DMS153 treated with DMSO at 0.1 percent for 48 hours (cell line): ENCODE measurements at regions not wholly inside any gene's neighbourhood (a gene's known extent, or its start where the extent isn't known, plus 50 kb on each side); places are given as distances from the start of the nearest gene placed in this dataset.

Experiments
- DNase-seq: peaks from one replicate; lab custom pipeline; 2025; ENCODE audit not compliant: unreplicated experiment; lab: John Stamatoyannopoulos, UW

DNA sequence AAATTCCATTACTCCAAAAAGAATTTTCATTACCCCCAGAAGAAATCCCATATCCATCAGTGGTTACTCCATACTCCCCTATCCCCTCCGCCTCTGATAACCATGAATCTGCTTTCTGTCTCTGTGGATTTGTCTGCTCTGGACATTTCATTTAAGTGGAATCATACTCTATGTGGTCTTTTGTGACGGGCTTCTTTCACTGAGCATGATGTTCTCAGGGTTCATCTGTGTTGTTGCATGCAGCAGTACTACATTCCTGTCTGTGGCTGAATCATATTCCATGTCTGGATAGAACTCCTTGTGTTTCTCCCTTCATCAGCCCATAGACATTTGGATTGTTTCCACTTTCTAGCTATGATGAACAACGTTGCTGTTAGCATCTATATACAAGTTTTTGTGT is 59.5 kb upstream of the IRX3 start:
- no peak for DNase-seq

DNA sequence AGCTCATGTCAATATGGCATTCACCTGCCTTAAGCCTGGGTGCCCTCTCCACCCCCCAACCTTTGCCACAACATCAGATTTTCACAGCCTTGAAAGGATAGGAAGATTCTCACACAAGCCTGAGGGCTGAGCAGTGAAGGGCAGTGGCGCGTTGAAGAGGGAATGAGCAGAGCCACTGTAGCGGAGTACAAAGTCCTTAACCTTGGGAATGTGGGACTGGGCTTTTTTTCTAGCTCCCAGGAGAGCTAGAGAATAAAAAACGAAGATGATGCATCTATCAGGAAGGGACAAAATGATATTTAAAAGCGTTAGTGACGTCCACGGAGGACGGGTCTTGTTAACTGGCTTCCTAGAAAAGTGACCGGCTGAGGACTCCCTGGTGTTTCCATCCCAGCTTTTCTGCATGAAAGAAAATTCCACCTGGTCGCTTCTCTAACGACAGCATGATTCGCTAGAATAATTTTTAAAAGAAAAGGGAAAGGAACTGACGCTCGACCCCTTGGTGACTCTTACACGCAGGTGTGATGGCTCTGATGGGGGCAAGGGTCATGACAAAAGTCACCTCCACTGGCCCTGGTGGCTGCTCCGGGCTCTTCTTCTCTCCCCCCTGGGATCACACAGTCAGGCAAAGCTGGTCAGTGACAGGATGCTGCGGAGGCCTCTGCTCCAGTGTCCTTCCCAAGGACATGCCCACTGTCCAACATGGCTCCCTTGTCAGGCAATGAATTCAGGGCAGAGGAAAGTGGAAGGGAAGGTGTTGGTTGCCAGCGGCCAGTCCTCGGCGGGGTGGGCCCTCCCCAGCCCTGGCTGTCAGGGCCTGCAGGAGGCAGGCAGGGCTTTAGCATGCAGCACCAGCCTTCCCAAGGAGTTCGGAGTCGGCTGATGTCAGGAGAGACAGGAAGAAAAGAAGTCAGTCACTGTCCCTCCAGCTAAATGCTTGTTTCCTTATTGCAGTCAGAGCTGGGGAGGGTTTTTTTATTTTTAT is 58.4 kb upstream of the IRX3 start:
- DNase-seq: no peak

DNA sequence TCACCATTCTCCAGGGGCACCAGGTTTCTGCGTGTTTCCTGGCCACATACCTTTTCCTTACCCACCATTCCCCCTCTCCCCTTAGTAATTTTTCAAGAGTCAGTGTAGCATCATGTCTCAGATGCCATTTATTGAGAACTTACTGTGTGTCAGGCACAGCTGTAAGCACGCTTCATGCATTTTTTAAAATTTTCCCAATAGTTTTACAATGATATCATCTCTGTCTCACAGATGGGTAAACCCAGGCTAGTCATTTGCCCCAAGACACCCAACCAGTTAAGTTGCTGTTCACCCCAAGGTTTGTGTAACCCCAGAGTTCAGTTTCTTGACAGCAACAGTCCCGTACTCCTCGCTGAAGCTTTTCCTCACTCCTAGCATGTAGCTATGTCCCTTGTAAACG is 56.4 kb upstream of the IRX3 start:
- DNase-seq: no peak

DNA sequence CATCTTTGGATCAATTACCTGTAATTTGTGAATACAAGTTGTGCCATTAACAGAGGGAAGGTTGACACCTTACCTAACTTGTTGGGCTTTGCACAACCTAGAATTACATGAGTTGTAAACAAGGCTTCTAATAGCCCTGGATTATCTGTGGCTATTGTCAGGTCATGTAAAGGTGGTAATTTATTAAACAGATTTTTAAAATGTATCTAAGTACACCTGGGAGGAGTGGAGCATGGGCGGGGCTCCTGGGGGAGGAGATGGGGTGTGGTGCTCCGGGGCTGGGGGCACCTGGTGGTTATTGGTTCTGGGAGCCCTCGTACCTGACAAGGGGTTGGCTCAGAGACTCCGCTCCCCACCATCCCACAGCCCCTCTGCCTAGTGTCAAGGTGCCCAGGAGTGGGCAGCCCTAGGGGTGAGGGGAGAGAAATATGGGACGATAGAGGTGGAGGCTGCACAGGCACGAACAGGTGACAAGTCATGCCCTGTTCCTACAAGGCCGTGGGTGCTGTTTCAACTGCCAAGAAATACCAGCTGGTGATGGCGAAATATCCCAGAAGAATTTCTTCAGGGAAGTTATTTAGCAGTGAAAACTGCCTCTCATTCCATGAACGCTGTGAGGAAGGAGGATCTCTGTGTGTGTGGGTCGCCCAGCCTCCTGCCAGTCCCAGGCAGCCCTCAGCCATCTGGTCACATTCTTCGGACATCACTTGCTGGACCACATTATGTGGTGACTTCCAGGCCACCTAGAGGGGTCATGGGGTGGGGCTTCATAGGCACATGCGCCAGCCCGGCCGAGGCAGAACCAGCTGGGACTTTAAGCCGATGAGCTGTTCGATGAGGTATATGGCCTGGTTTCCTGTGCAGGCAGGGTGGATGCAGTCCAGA is 55.5 kb upstream of the IRX3 start:
- no peak for DNase-seq

DNA sequence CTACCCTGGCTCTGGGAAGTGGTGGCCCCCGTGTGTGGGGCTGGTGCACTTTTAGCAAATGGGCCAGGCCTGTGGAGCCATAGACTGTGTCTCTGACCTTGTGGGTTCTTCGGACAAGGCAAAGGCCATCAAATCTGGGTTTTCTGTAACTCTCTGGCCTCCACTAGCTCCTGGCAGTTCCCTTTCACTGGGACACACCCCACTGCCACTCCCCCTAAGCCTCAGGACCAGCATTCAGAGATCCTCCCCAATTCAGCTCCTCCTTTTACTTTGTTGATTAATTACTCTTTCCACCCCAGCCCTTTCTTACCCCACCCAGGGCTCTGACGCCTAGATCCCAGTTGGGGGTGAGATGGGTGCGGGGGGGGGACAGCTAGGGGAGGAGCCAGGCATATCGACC is 53.9 kb upstream of the IRX3 start:
- DNase-seq: no peak

DNA sequence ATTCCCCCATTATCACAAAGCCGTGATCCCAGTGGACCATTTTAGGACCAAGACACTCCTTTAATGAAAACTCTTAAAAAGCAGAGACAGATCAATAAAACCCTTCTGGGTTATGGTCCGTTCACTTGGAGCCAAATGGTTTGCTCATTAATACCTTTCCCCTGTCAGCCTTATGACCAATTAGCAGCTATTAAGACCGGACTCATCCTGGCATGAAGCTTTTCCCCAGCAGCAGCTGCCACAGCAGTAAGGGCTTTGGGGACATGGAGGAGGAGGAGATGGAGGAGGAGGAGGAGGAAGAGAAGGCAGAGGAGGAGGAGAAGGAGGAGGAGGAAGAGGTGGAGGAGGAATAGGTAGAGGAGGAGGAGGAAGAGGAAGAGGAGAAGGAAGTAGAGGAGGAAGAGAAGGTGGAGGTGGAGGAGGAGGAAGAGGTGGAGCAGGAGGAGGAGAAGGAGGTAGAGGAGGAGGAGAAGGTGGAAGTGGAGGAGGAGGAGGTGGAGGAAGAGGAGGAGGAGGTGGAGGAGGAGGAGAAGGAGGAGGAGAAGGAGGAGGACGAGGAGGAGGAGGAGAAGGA is 50.1 kb upstream of the IRX3 start:
- DNase-seq: no peak
